22Rv1 (cell line): ENCODE measurements at regions not wholly inside any gene's neighbourhood (a gene's known extent, or its start where the extent isn't known, plus 50 kb on each side); places are given as distances from the start of the nearest gene placed in this dataset.

Experiments used
- CTCF ChIP-seq: fragments of 450-650 bp; IDR thresholded peaks from 2 replicates; pipeline ENCODE4 v1.5.1; 2017; ENCODE audit warnings: mild to moderate bottlenecking
- ZFX ChIP-seq: fragments of 450-650 bp; IDR thresholded peaks from 2 replicates; pipeline ENCODE4 v1.6.1; 2017; ENCODE audit warnings: antibody characterized with exemption, borderline replicate concordance

GRCh38 chr12:42823679-42824078 lies 234.1 kb upstream of the PRICKLE1 start:
- TF ChIP-seq CTCF (no peak), ZFX (no peak)
